AG10803 (cell line): ENCODE measurements at regions not wholly inside any gene's neighbourhood (a gene's known extent, or its start where the extent isn't known, plus 50 kb on each side); places are given as distances from the start of the nearest gene placed in this dataset.

Source experiments
- DNase-seq: peaks from one replicate; pipeline ENCODE4 v3.0.0; 2010; ENCODE audit warnings: low read depth
- H3K4me3 ChIP-seq: 2 replicates; pipeline ENCODE4 v1.5.1; 2011; ENCODE audit warnings: mild to moderate bottlenecking, low read length, control low read depth
- CTCF ChIP-seq: conservative IDR thresholded peaks from 2 replicates; pipeline ENCODE4 v1.5.1; 2011; ENCODE audit warnings: mild to moderate bottlenecking, low read length, control low read depth, inconsistent platforms

- no peak overlapping the region for H3K4me3 ChIP-seq
- TF ChIP-seq CTCF = no peak
- DNase-seq = no peak
Measured at GRCh38 chr5:166977911-166978422, 1313.5 kb upstream of the WWC1 start.

DNA sequence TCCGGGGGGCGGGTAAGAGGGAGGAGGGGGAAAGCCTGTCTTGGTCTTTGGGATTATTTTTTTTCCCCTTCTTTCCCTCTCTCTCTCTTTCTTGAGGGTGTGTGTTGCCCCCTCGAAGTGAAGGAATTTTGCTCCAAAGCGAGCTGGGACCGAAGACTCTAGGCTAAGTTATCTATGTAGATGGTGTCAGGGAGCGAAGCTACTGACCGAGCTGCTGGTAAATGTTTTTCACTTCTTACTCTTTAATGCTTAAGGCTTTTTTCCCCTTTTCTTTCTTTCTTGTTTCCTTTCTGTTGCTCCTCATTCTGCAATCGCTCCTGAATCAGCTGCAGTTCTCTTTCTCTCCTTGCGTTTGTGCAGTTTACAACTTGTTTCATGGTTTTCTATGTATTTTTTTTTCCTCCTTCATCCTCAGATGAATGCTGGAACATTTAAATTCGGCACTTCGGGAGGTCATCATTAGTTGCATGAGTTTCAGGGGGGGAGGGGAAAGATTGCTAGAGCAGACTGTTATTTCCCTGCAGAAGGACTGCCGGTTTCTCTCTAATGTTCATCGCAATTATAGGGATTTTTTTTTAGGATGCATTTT, 1312.0 kb upstream of the WWC1 start:
- no peak for TF ChIP-seq CTCF
- H3K4me3 ChIP-seq = peak overlapping the region; percentile 29
- no peak for DNase-seq

DNA sequence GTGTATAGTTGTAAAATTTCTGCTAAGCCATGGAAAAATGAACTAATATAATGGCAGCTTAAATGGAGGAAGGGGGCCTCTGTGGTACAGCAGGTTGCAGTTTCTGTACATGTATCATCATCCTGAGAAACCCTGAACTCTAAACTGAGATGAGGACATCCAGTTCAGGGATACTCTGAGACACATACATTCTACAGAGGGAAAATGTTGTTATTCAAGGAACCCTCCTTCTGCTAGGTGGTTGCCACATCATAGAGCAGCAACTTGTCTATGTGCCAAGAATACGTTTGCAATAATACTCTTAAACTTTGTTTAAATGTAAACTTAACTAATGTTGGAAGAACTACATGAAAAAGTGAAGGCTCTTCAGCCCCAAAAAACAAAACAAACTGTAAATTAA, 1310.8 kb upstream of the WWC1 start:
- TF ChIP-seq CTCF = no peak
- no peak overlapping the region for H3K4me3 ChIP-seq
- DNase-seq = no peak

GRCh38 chr5:166982226-166982625, 1309.2 kb upstream of the WWC1 start:
- no peak overlapping the region for H3K4me3 ChIP-seq
- DNase-seq = no peak
- TF ChIP-seq CTCF = no peak

DNA sequence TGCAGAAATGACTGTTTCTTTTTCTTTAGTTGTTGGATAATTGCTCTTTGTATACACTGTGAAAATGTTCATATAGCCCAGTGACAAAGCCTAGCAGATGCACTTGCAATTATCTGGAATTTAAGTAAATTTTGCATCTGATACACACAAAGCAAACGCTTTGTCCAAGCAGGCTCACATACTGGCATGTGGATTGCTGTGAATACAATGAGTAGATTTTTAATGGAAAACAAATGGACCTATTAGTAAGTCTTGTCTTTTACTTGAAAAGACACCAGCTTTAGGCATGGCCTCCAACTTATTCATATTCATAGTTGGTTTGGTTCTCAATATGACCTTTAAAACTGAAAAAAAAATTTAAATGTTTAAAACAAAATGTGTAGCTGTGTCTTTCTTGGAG, 1299.8 kb upstream of the WWC1 start:
- no peak for TF ChIP-seq CTCF
- no peak for DNase-seq
- no peak overlapping the region for H3K4me3 ChIP-seq

DNA sequence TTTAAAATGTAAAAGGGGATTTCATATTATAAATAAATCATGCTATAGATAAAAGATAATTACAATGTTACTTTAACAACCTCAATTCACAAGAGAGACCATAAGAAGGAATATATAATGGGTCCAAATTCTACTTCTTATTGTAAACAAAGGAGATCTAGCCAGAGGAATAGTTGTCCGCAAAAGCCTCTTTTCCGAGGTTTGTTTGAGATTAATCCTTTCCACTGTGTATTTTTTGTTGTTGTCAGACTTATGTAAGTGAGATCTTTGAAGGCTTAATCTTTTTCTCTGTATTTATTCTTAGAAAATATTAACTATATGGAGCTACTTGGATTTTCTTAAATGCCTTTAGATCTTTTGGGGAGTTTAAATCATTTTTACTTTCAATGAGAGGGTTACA, 1299.3 kb upstream of the WWC1 start:
- TF ChIP-seq CTCF = no peak
- no peak for DNase-seq
- H3K4me3 ChIP-seq = no peak overlapping the region

DNA sequence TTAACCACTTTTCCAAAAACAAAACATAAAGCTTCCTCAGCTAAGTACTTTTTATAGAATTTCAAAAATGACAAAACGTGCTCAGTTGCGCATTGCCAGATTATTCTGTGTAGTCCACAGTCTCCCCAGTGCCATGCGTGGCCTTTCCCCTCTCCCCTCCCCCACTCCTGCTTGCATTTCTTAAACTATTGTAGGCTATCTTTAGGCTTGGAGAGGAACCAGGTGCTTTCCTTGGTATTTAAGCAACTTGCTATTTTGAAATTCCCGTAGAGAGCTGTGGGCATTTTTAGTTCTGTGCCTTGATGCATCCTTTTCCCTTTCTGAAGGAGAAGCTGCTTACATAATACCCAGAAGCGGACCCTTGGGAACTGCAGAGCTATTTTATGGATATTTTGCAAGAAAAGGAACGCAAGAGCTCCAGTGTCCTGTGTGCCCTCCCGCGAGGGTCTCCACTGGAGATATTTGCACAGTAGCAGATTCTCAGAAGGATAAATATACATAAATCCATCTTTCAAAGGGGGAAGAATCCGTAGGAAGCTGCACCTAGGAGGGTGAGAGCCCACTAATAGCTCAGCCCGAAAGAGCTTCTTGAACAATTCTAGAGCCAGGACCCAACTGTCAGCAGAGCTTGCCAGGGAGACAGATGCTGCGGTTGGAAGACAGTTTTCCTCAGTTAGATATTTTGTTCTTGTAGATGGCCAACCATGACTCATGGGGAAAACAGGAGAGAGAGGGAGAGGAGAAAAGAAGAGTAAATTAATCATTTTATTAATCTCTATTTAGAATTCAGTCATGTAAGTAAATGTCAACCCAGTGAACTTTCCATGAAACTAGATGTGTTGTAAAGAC, 1298.3 kb upstream of the WWC1 start:
- no peak for TF ChIP-seq CTCF
- H3K4me3 ChIP-seq = no peak overlapping the region
- DNase-seq = no peak
